GM23248 (cell line): ENCODE measurements at regions not wholly inside any gene's neighbourhood (a gene's known extent, or its start where the extent isn't known, plus 50 kb on each side); places are given as distances from the start of the nearest gene placed in this dataset.

Source experiments
- EZH2 ChIP-seq: fragments of 200-600 bp; sonication (generic); IDR thresholded peaks from 2 replicates; pipeline ENCODE4 v1.6.1; 2018; ENCODE audit warnings: antibody characterized with exemption, mild to moderate bottlenecking; ENCODE audit not compliant: insufficient read depth, poor library complexity, severe bottlenecking
- EZH2phosphoT487 ChIP-seq: fragments of 200-600 bp; sonication (generic); IDR thresholded peaks from 2 replicates; pipeline ENCODE4 v1.6.1; 2018; ENCODE audit warnings: antibody characterized with exemption, moderate library complexity, mild to moderate bottlenecking, low read depth; ENCODE audit not compliant: insufficient read depth

- no peak for TF ChIP-seq EZH2
- TF ChIP-seq EZH2phosphoT487: no peak
Measured at GRCh38 chr17:53765129-53765528, 57.6 kb upstream of the KIF2B start.
